Mesothelial cell of epicardium (in vitro differentiated cells): ENCODE measurements at regions not wholly inside any gene's neighbourhood (a gene's known extent, or its start where the extent isn't known, plus 50 kb on each side); places are given as distances from the start of the nearest gene placed in this dataset.

Source experiments
- DNase-seq, 2 experiments: peaks; one replicate each; pipeline ENCODE4 v3.0.0; 2021; ENCODE audit warnings: low spot score in 2 of 2; ENCODE audit not compliant: unreplicated experiment in 2 of 2
- H3K27ac Mint-ChIP-seq: 2 replicates; pipeline ENCODE4 v1.8.0; 2021; ENCODE audit warnings: mixed read lengths
- H3K27me3 Mint-ChIP-seq: 2 replicates; pipeline ENCODE4 v1.8.0; 2021; ENCODE audit warnings: low read depth, mixed read lengths
- H3K36me3 Mint-ChIP-seq: 2 replicates; pipeline ENCODE4 v1.8.0; 2021; ENCODE audit warnings: mixed read lengths
- H3K4me1 Mint-ChIP-seq: 2 replicates; pipeline ENCODE4 v1.8.0; 2021; ENCODE audit warnings: mixed read lengths
- H3K4me3 Mint-ChIP-seq: 2 replicates; pipeline ENCODE4 v1.8.0; 2021; ENCODE audit warnings: mild to moderate bottlenecking, moderate library complexity, mixed read lengths
- H3K9me3 Mint-ChIP-seq: 2 replicates; pipeline ENCODE4 v1.8.0; 2021; ENCODE audit warnings: mixed read lengths
- TF ChIP-seq, protein P1 (sequence below): fragments of 200-600 bp; sonication (generic); IDR thresholded peaks from one replicate; pipeline ENCODE4 v1.5.0; 2021; ENCODE audit warnings: antibody characterized with exemption; ENCODE audit not compliant: unreplicated experiment

DNA sequence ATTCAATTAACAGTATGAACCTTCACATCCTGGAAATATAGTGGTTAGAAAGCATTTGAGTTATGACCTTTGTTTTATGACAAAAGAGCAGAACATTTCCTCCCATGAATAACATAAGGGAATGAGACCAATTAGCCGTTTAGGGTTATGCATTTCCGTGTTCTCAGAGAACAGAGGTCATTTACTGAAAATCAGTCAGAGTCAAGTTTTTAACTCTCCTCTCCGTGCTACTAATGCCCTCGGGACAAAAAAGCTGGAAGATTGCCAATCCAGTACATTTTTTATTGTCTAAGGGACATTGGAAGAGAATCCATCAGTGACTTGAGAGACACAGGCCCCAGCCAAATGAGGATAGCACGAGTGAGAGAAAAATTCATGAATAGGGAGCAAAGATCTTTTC lies 632.7 kb downstream of the RFPL4B start:
- DNase-seq, result no peak

DNA sequence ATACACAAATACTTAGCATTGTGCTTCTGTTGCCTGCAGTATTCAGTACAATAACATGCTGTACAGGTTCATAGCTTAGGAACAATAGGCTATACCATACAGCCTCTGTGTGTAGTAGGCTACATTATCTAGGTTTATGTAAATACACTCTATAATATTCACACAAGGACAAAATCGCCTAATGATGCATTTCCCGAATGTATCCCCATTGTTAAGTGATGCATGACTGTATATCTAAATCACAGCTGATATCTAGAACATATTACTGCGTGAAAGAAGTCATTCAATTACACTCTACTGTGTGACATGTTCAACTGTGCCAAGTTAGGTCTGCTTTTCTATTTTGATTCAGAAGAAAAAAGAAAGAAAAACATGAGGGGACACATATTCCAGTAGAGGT lies 633.5 kb downstream of the RFPL4B start:
- Mint-ChIP-seq H3K4me1 (peaks cover 32% of the 10 kb centered on the region), H3K27me3 (peaks cover 1% of the 10 kb centered on the region), H3K9me3 (peaks cover 11% of the 10 kb centered on the region), H3K4me3 (no peak overlapping the region), H3K36me3 (peaks cover 1% of the 10 kb centered on the region), H3K27ac (no peak overlapping the region)
- TF ChIP-seq, protein P1, sequence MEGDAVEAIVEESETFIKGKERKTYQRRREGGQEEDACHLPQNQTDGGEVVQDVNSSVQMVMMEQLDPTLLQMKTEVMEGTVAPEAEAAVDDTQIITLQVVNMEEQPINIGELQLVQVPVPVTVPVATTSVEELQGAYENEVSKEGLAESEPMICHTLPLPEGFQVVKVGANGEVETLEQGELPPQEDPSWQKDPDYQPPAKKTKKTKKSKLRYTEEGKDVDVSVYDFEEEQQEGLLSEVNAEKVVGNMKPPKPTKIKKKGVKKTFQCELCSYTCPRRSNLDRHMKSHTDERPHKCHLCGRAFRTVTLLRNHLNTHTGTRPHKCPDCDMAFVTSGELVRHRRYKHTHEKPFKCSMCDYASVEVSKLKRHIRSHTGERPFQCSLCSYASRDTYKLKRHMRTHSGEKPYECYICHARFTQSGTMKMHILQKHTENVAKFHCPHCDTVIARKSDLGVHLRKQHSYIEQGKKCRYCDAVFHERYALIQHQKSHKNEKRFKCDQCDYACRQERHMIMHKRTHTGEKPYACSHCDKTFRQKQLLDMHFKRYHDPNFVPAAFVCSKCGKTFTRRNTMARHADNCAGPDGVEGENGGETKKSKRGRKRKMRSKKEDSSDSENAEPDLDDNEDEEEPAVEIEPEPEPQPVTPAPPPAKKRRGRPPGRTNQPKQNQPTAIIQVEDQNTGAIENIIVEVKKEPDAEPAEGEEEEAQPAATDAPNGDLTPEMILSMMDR, result no peak
- no peak for DNase-seq

More for the DNA sequence above, 632.7 kb downstream of the RFPL4B start:
- Mint-ChIP-seq H3K4me1 (peaks cover 24% of the 10 kb centered on the region), H3K27me3 (peaks cover 1% of the 10 kb centered on the region), H3K36me3 (peaks cover 8% of the 10 kb centered on the region), H3K4me3 (no peak overlapping the region), H3K9me3 (peaks cover 19% of the 10 kb centered on the region), H3K27ac (peak overlapping the region; percentile 11)
- TF ChIP-seq, protein P1, result no peak

DNA sequence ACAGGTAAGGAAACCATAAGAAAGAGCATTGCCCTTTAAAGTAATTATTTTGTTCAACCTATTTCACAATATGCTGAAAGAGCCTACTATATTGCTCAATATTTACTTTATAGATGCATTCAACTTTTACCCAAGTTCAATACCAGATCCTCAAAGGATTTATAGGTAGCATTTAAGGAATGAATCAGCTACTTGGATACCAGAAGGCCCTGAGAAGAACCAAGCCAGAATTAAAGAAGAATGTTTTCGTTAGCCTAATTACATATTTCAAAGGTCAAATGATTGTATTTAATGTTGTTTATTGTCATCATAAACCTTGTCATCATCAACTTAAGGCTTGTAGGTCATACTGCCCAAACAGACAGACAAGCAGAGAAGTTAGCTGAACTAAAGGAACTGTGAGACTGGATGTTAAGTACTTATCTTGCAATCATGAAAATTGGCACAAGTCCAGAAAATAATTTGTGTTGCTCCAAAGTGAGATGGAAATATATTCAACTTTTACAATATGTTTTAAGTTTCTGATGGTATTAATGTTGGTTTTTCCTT lies 636.7 kb downstream of the RFPL4B start:
- Mint-ChIP-seq H3K36me3 (no peaks in the 10 kb centered on the region), H3K4me3 (no peak overlapping the region), H3K9me3 (no peaks in the 10 kb centered on the region), H3K27ac (no peak overlapping the region), H3K27me3 (no peaks in the 10 kb centered on the region), H3K4me1 (peaks cover 38% of the 10 kb centered on the region)
- TF ChIP-seq, protein P1, result no peak
- DNase-seq, result no peak

DNA sequence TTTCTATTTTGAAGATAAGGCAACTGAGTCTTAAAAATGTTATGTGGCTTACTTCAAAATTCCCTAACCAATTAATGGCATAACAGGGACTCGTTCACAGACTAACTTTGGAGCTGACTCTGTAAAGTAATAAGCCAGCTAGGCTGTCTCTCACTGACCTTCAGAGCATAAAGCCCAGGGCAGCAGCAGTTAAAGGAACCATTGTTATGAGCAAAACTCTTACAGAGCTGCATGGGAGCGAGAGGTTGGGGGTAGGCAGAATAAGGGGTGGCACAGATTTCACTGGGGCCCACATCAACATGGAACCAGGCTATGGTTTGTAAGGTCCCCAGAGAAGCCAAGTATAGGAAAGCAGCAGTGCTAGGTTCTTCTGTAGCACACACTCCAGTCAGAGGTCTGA lies 637.8 kb downstream of the RFPL4B start:
- no peaks in the 10 kb centered on the region for H3K36me3 Mint-ChIP-seq
- peaks cover 31% of the 10 kb centered on the region for H3K4me1 Mint-ChIP-seq
- H3K4me3 Mint-ChIP-seq, result no peak overlapping the region
- no peak overlapping the region for H3K27ac Mint-ChIP-seq
- H3K9me3 Mint-ChIP-seq, result peaks cover 10% of the 10 kb centered on the region
- TF ChIP-seq, protein P1, result no peak
- no peak for DNase-seq
- no peaks in the 10 kb centered on the region for H3K27me3 Mint-ChIP-seq

DNA sequence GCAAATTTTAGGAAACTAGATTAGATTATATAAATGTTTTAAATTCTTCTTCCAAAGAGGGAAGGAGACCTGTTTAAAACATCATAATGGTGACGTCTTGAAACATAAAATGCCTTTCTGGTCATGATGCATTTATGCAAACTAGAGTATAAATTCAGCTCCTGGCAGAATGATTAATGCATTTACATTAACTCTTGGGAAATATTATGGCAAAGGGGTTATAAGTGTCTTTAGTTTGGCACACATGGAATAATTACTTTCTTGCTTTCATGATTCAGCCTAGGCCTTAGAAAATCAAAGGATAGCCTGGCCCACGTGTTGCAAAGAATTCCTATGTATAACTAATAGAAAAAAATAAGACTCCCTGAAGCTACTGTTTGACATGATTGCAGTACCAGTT lies 639.2 kb downstream of the RFPL4B start:
- Mint-ChIP-seq H3K27ac (no peak overlapping the region), H3K36me3 (no peaks in the 10 kb centered on the region)
- DNase-seq, result no peak

More for the DNA sequence above, 639.2 kb downstream of the RFPL4B start:
- peaks cover 28% of the 10 kb centered on the region for H3K4me1 Mint-ChIP-seq
- H3K4me3 Mint-ChIP-seq, result no peak overlapping the region
- TF ChIP-seq, protein P1, result no peak
- H3K9me3 Mint-ChIP-seq, result peaks cover 10% of the 10 kb centered on the region
- H3K27me3 Mint-ChIP-seq, result no peaks in the 10 kb centered on the region
